ENCODE measurements at regions not wholly inside any gene's neighbourhood (a gene's known extent, or its start where the extent isn't known, plus 50 kb on each side); places are given as distances from the start of the nearest gene placed in this dataset.

DNA sequence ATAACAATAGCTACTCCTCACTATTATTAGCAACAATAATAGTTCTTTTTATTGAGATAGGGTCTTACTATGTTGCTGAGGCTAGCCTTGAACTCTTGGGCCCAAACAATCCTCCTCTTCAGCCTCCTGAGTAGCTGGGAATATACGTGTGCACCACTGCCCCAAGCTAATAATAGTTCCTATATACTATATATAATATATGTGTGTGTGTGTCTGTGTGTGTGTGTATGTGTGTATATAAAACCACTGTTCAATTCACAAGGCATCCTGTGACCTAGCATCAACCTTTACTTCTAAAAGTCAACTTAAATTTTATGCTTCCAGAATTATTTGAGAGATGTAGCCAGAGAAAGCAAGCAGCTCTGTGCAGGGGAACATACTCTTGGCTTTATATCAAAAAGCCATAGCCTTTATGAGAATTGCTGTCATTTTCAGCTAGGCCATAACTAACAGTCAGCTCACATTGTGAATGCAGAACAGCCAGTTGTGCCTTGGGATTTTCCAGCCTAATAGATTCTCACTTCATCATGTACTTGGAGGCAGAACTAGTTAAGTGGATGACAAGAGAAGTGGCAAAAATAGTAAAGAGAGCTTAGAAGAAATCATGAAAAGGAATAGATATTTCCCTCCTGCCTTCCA is 665.5 kb downstream of the NYAP2 start:
- H3K36me3 Mint-ChIP-seq: no peaks in the 10 kb centered on the region
- no peak overlapping the region for H3K27ac Mint-ChIP-seq
- CTCF ChIA-PET: no interaction called here
- H3K27me3 Mint-ChIP-seq: no peaks in the 10 kb centered on the region
- H3K9me3 Mint-ChIP-seq: no peaks in the 10 kb centered on the region
- H3K4me1 Mint-ChIP-seq: no peaks in the 10 kb centered on the region
- DNase-seq: no peak
- H3K4me3 Mint-ChIP-seq: no peak overlapping the region

DNA sequence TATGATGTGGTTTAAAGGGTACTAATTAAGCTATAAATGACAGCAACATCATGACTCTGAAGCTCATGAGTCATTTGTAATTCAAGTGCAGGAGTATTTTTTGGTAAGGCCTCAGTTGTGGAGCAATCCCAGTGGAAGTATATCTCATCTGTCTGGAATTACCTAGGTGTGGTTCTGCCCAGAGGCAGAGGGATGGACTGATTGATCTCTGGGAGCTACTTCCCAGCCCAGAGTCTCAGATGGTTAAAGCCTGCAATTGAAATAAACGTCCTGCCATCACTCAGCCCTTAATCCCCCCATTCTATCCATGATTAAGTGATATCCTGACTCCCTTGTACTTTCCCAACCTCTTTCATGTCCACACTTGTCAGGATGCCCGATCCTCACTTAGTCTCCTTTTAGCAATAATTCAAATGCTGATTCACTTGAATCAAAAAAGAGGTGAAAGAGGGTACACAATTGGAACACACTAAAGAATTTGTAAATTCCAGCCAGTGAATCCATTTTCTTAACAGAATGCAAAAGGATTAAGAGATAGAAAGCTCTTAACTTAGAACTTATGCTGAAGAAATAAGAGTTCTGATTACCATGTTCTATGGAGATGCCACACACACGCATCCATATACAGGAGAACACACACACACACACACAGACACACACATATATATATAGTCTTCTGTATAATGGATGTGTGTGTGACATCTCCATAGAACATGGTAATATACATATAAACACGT is 664.4 kb downstream of the NYAP2 start:
- CTCF ChIA-PET: no interaction called here

DNA sequence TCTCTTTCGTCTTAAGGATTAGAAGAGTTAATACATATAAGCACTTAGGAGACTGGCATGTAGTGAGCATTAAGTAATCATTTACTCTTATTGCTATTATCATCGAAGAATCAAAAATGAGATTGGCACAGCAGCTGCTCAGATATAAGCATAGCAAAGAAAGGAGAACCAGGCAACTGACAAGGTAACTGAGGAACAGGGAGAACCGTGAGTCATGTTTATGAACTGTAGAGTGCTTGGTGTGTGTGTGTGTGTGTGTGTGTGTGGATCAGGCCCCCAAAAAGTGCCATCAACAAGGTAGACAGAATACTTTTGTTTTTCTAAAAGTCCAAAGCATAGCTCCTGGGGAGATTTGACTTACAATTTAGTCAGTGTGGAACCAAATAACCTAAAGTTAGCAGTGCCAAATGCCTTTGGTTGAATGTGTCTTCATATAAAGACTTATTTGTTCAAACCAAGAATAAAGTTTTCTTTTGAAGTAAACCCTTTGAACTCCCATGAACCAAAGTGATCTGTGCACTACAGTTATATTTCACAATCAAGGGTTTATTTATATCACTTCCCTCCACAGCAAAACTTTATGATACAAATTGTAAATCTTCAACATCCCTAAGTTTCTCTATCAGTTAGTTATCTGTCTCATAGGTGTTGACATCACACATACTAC is 660.6 kb downstream of the NYAP2 start:
- CTCF ChIA-PET: no interaction called here
- no peak for DNase-seq
- H3K9me3 Mint-ChIP-seq: no peaks in the 10 kb centered on the region
- no peaks in the 10 kb centered on the region for H3K4me1 Mint-ChIP-seq
- no peak overlapping the region for H3K4me3 Mint-ChIP-seq
- no peak overlapping the region for H3K27ac Mint-ChIP-seq
- no peaks in the 10 kb centered on the region for H3K36me3 Mint-ChIP-seq
- H3K27me3 Mint-ChIP-seq: no peaks in the 10 kb centered on the region

More for the DNA sequence above, 664.4 kb downstream of the NYAP2 start:
- no peaks in the 10 kb centered on the region for H3K4me1 Mint-ChIP-seq
- no peak for DNase-seq
- H3K4me3 Mint-ChIP-seq: no peak overlapping the region
- H3K36me3 Mint-ChIP-seq: no peaks in the 10 kb centered on the region
- H3K27ac Mint-ChIP-seq: no peak overlapping the region
- no peaks in the 10 kb centered on the region for H3K9me3 Mint-ChIP-seq
- H3K27me3 Mint-ChIP-seq: no peaks in the 10 kb centered on the region

DNA sequence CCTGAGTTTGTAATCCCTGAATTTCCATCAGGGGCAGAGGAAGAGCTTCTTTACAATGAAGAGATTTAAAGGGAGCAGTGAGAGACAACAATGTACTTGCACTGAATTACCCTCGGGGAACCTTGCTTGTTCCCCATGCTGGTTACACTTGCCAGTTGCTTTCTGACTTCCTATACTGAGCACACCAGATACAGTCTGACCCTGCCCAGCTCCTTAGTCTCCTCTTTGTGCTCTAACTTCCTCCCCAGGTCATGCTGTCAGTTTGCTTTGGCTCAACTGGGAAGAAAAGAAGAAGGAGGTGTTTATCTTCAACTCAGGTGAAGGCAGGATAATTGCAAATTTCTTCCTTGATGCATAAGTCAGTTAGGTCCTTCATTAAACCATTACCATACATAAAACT is 658.4 kb downstream of the NYAP2 start:
- Mint-ChIP-seq H3K4me3 (no peak overlapping the region), H3K36me3 (no peaks in the 10 kb centered on the region), H3K4me1 (no peaks in the 10 kb centered on the region), H3K27me3 (no peaks in the 10 kb centered on the region), H3K27ac (no peak overlapping the region), H3K9me3 (no peaks in the 10 kb centered on the region)
- CTCF ChIA-PET: no interaction called here
- no peak for DNase-seq

DNA sequence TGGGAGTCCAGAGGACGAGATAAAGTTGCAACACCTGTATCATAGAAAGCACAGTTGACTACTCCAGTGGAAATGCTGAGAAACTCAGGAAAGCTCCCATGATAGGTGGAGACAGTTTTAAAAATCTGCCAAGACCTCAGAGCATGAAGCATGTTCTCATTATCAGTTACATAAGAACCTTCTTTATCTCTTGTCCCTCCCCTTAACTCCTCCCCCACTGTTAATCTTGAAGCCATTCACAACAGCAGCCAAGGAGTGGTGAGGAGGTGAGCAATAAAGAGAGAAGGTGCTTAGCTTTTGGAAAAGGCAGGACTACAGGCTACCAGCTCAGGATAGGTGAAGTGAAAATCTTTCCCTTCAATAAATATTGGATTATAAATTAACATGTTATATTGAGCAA is 657.9 kb downstream of the NYAP2 start:
- CTCF ChIA-PET: interaction anchor here (0.7 kb wide), 1 partner anchor 23 kb away, joined by 3 read pairs; no protein-coding TSS in a partner anchor
- Mint-ChIP-seq H3K4me3 (no peak overlapping the region), H3K4me1 (no peaks in the 10 kb centered on the region), H3K9me3 (no peaks in the 10 kb centered on the region), H3K27ac (no peak overlapping the region), H3K27me3 (no peaks in the 10 kb centered on the region), H3K36me3 (no peaks in the 10 kb centered on the region)
- DNase-seq: no peak

DNA sequence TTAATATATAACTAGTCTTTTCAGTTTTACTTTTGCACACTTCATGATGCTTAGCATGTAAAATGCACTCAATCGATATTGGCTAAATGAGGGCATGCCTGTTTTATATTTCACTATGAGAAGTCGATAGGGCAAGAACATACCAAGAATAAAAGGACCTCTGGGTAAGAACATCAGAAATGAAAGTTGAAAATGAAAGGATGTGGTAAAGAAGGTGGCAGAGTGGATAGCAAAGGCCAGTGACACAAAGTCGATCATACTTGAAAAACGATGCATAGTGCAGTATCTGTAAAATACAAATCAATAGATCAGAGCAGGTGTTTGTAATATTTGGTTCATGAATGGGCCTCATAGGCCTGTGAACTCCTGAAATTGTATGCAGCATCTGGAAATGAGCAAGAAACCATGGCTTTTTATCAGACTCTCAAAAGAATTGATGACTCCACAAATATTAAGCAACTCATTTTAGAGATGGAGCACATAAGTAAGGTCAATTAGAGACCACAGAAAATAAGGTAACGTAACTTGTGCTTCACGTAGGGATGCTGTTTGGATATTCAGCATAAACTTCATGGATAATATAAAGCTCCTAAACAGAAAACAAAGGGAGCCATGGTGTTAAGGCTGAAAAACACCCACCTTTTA is 653.4 kb downstream of the NYAP2 start:
- no peak for DNase-seq
- H3K4me1 Mint-ChIP-seq: no peaks in the 10 kb centered on the region
- CTCF ChIA-PET: no interaction called here
- no peaks in the 10 kb centered on the region for H3K27me3 Mint-ChIP-seq
- no peak overlapping the region for H3K4me3 Mint-ChIP-seq
- no peaks in the 10 kb centered on the region for H3K9me3 Mint-ChIP-seq
- no peaks in the 10 kb centered on the region for H3K36me3 Mint-ChIP-seq
- no peak overlapping the region for H3K27ac Mint-ChIP-seq

DNA sequence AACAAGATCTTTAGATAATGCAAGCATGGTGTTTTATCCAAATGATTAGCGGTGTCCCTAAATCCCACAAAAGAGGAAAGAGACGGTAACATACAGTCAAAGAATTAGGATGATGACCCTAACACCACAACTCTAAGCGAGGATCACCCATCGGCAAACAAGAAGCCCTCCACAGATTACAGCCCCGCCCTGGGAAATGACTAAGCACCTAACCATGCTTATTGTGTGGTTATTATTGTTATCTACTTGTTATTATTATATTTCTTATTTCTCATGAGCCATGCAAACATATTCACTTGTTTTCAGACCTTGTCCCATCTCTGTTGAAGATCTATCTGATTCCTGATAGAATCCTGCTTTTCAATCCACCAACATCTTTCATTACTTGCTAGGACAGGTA is 651.3 kb downstream of the NYAP2 start:
- CTCF ChIA-PET: no interaction called here
- Mint-ChIP-seq H3K27ac (no peak overlapping the region), H3K4me3 (no peak overlapping the region), H3K36me3 (no peaks in the 10 kb centered on the region), H3K9me3 (no peaks in the 10 kb centered on the region), H3K4me1 (no peaks in the 10 kb centered on the region), H3K27me3 (no peaks in the 10 kb centered on the region)
- no peak for DNase-seq

DNA sequence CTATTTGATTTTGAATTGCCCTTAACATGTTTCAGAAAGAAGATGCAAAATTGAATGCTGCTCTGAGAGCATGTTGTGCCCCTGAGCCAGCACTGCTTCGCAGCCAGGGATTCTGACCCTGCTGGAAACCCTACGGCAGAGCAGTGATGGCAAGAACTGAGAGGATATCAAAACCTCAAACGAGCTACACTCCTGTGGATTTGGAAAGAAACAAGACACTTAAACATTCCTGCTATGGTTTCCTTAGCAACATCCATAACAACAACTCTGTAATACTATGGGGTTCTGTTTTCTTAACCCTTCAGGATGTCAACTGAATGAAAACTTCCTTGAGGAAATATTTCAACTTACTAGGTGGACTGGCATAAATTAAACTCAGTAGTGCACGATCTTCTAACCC is 649.1 kb downstream of the NYAP2 start:
- DNase-seq: no peak
- Mint-ChIP-seq H3K36me3 (no peaks in the 10 kb centered on the region), H3K27me3 (no peaks in the 10 kb centered on the region), H3K27ac (no peak overlapping the region), H3K4me1 (no peaks in the 10 kb centered on the region), H3K4me3 (no peak overlapping the region), H3K9me3 (no peaks in the 10 kb centered on the region)
- CTCF ChIA-PET: no interaction called here

DNA sequence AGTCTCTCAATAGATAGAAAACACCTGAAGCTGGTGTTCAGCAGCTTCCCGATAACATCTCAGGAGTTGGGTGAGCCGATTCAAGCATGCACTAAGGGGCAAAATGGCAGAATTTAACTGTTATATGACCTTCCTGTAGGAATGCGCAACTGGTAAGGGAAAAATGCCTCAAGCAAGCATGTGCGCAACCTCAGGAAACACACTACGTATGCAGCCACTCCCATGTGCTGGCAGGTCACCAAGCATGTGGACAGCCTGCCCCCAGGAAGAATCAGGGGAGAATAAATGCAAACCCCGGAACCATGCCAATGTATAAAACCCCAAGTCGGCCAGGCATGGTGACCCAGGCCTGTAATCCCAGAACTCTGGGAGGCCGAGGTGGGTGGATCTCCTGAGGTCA is 645.6 kb downstream of the NYAP2 start:
- DNase-seq: no peak
- H3K4me1 Mint-ChIP-seq: no peaks in the 10 kb centered on the region
- no peaks in the 10 kb centered on the region for H3K36me3 Mint-ChIP-seq
- no peaks in the 10 kb centered on the region for H3K27me3 Mint-ChIP-seq
- H3K9me3 Mint-ChIP-seq: no peaks in the 10 kb centered on the region
- no peak overlapping the region for H3K4me3 Mint-ChIP-seq
- CTCF ChIA-PET: no interaction called here
- no peak overlapping the region for H3K27ac Mint-ChIP-seq

DNA sequence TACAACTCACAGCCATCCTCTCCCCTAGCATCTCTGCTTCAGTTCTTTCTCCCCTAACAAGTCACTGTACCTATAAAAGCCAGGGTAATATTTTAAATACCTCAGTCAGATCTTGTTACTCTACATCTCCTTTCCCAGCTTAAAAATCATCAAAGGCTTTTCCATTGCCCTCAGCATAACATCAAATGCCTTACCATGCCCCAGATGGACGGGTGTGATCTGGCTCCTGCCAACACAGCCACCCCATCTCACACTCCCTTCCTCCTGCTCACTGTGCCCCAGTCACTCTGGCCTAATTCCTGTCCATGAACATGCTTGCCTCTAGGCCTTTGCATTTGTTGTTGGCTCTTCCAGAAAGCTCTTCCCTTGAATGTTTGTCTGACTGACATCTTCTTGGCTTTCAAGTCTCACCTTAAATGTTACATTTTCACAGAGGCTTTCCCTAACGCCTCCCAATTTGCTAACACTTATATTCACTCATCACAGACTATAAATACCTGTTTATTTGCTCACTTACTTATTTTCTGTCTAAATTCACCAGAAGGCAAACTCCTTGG is 640.9 kb downstream of the NYAP2 start:
- Mint-ChIP-seq H3K4me3 (no peak overlapping the region), H3K36me3 (no peaks in the 10 kb centered on the region), H3K27me3 (no peaks in the 10 kb centered on the region), H3K9me3 (no peaks in the 10 kb centered on the region), H3K27ac (no peak overlapping the region), H3K4me1 (no peaks in the 10 kb centered on the region)
- CTCF ChIA-PET: no interaction called here
- DNase-seq: no peak

DNA sequence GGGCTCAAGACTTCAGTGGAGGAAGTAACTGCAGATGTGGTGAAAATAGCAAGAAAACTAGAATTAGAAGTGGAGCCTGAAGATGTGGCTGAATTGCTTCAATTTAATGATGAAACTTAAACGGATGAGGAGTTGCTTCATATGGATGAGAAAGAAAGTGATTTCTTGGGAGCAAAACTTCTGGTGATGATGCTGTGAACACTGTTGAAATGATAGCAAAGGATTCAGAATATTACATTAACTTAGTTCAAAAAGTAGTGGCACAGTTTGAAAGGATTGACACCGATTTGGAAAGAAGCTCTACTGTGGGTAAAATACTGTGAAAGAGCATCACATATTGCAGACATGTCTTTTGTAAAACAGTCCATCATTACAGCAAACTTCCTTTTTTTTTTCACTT is 638.0 kb downstream of the NYAP2 start:
- no peaks in the 10 kb centered on the region for H3K4me1 Mint-ChIP-seq
- no peaks in the 10 kb centered on the region for H3K36me3 Mint-ChIP-seq
- peaks cover under 1% of the 10 kb centered on the region for H3K27me3 Mint-ChIP-seq
- no peaks in the 10 kb centered on the region for H3K9me3 Mint-ChIP-seq
- no peak for DNase-seq
- H3K4me3 Mint-ChIP-seq: no peak overlapping the region
- CTCF ChIA-PET: no interaction called here
- H3K27ac Mint-ChIP-seq: no peak overlapping the region

DNA sequence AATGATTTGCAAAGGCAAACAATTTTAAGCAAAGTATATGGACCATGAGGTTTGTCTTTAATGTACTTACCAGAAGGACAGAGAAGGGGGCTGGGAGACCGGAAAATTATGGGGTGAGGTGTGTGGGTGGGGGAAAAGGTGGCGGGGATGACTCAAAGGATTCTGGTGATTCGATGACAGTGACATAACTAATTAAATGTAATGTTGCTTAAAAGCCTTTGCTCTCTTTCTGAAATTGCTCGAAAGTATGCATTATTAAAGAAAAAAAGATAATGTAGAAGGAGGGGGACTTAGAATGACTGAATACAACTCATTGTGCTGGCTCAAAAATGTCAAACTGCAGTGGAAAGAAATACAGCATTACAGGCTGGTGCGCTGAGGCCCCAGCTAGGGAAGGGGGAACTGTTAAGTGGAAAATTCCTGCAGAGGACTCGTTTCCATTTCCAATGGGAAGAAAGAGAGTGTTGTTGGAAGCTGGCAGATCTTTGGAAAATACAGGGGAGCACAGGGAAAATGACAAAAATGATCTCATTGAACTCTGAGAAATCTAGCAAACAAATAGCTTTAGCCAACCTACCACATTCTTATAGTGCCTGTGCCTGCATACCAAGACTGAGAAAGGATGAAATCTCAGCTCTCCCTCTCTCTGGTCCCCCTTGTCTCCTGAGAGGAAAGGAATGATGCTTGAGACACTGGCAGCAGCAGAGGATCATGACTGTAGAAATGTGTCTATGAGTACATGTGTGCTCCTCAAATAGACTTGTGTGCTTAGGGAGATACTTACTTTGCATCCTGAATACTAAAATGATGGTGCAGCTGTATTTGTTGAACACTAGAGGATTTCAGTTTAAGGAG is 632.4 kb downstream of the NYAP2 start:
- DNase-seq: no peak
- Mint-ChIP-seq H3K36me3 (no peaks in the 10 kb centered on the region), H3K4me3 (no peak overlapping the region), H3K4me1 (peaks cover 2% of the 10 kb centered on the region), H3K27me3 (peaks cover 29% of the 10 kb centered on the region), H3K9me3 (no peaks in the 10 kb centered on the region), H3K27ac (no peak overlapping the region)
- CTCF ChIA-PET: no interaction called here

DNA sequence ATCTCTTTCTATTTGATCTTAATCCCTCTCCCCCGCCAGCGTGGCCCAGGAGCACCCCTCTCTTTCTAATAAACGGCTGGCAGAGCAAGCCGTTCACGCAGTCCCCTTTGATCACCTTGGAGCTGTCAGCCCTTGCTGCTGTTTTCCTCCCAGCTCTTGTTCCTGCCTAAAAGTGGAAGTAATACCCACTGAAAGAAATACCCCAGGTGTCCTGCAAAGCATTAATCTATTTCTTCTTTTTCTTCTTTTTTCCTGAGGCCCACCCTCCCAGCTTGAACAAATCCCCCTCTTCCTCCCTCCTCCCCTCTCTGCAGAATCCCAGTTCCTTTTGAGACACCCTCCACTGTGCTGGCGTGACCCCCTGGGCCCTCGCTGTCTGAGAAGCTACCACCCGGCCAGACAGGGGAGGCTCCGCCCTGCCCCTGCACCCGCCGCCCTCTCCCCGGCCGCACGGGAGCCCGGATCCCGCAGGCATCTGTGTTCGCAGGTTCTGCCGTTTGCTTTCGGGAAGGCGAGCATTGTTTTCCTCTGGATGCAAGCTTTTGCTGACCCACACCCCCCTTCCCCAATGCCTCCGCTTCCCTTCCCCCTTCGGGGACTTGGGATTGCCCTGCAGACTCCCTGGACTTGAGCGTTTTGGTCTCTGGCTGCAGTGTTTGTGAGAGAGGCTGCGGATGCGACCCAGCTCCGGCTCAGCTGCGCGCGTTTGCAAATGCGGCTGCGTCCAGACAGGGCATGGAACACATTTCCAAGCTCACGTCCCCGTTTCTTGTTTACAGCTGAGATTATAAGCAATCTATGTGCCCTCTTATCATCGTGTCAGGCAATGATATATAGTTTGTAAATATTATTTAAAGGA is 631.5 kb downstream of the NYAP2 start:
- H3K27me3 Mint-ChIP-seq: peaks cover 29% of the 10 kb centered on the region
- H3K36me3 Mint-ChIP-seq: no peaks in the 10 kb centered on the region
- no peak overlapping the region for H3K27ac Mint-ChIP-seq
- no peak for DNase-seq
- CTCF ChIA-PET: no interaction called here
- peaks cover 2% of the 10 kb centered on the region for H3K4me1 Mint-ChIP-seq
- H3K4me3 Mint-ChIP-seq: no peak overlapping the region
- H3K9me3 Mint-ChIP-seq: no peaks in the 10 kb centered on the region

All from activated naive CD4-positive, alpha-beta T cell treated with anti-CD3 and anti-CD28 coated beads, Interleukin-2, amount 10 ng/mL, durations not matched to agents 7 days and 5 days (primary cell).